KOPT-K1 (cell line): ENCODE measurements at regions not wholly inside any gene's neighbourhood (a gene's known extent, or its start where the extent isn't known, plus 50 kb on each side); places are given as distances from the start of the nearest gene placed in this dataset.
"Not testable (repeated sequence)": the region's sequence is repeated elsewhere in the genome, so short reads cannot be mapped to it uniquely, and the experiment has no call there.

Experiments used
- H3K27ac ChIP-seq: fragments of 200-600 bp; sonication (generic); 2 replicates; pipeline ENCODE4 v1.5.1; 2016; ENCODE audit warnings: antibody characterized with exemption, mild to moderate bottlenecking, low read depth, low read length; ENCODE audit not compliant: poor library complexity, severe bottlenecking
- H3K36me3 ChIP-seq: fragments of 200-600 bp; sonication (generic); 2 replicates; pipeline ENCODE4 v1.5.1; 2017; ENCODE audit warnings: antibody characterized with exemption, mild to moderate bottlenecking, low read length, moderate library complexity; ENCODE audit not compliant: insufficient read depth
- H3K9me3 ChIP-seq: fragments of 200-600 bp; sonication (generic); 2 replicates; pipeline ENCODE4 v1.5.1; 2017; ENCODE audit warnings: antibody characterized with exemption, low read length, mild to moderate bottlenecking; ENCODE audit not compliant: insufficient read depth, poor library complexity, severe bottlenecking

GRCh38 chr13:62432295-62432694 is 1016.6 kb upstream of the PCDH20 start:
- H3K9me3 ChIP-seq, result no peaks in the 10 kb centered on the region
- H3K36me3 ChIP-seq, result no peaks in the 10 kb centered on the region
- H3K27ac ChIP-seq, result no peak overlapping the region

GRCh38 chr13:62431852-62432251 is 1016.2 kb upstream of the PCDH20 start:
- no peaks in the 10 kb centered on the region for H3K36me3 ChIP-seq
- H3K27ac ChIP-seq, result no peak overlapping the region
- H3K9me3 ChIP-seq, result no peaks in the 10 kb centered on the region

- Histone ChIP-seq H3K27ac (no peak overlapping the region), H3K36me3 (no peaks in the 10 kb centered on the region), H3K9me3 (no peaks in the 10 kb centered on the region)
These were observed 1003.2 kb upstream of the PCDH20 start for GRCh38 chr13:62418872-62419271.

GRCh38 chr13:62418376-62418775 is 1002.7 kb upstream of the PCDH20 start:
- Histone ChIP-seq H3K9me3 (no peaks in the 10 kb centered on the region), H3K36me3 (no peaks in the 10 kb centered on the region), H3K27ac (no peak overlapping the region)

- Histone ChIP-seq H3K27ac (no peak overlapping the region), H3K36me3 (no peaks in the 10 kb centered on the region), H3K9me3 (no peaks in the 10 kb centered on the region)
These were observed 992.2 kb upstream of the PCDH20 start for GRCh38 chr13:62407871-62408270.

- Histone ChIP-seq H3K27ac (no peak overlapping the region), H3K9me3 (no peaks in the 10 kb centered on the region), H3K36me3 (no peaks in the 10 kb centered on the region)
These were observed 972.9 kb upstream of the PCDH20 start for GRCh38 chr13:62388515-62388914.

- H3K36me3 ChIP-seq, result no peaks in the 10 kb centered on the region
- no peak overlapping the region for H3K27ac ChIP-seq
These were observed 972.0 kb upstream of the PCDH20 start for GRCh38 chr13:62387647-62388046.

GRCh38 chr13:62379241-62379640 is 963.6 kb upstream of the PCDH20 start:
- H3K36me3 ChIP-seq, H3K27ac ChIP-seq, H3K9me3 ChIP-seq: not testable (repeated sequence)

More at GRCh38 chr13:62387647-62388046, 972.0 kb upstream of the PCDH20 start:
- H3K9me3 ChIP-seq, result no peaks in the 10 kb centered on the region

- no peaks in the 10 kb centered on the region for H3K36me3 ChIP-seq
- no peaks in the 10 kb centered on the region for H3K9me3 ChIP-seq
- no peak overlapping the region for H3K27ac ChIP-seq
These were observed 962.2 kb upstream of the PCDH20 start for GRCh38 chr13:62377838-62378237.

GRCh38 chr13:62375653-62376052 is 960.0 kb upstream of the PCDH20 start:
- Histone ChIP-seq H3K27ac (no peak overlapping the region), H3K9me3 (no peaks in the 10 kb centered on the region), H3K36me3 (no peaks in the 10 kb centered on the region)

- no peaks in the 10 kb centered on the region for H3K36me3 ChIP-seq
- H3K9me3 ChIP-seq, result no peaks in the 10 kb centered on the region
- H3K27ac ChIP-seq, result no peak overlapping the region
These were observed 956.1 kb upstream of the PCDH20 start for GRCh38 chr13:62371737-62372136.

- not testable (repeated sequence) for H3K36me3 ChIP-seq, H3K27ac ChIP-seq, H3K9me3 ChIP-seq
These were observed 952.3 kb upstream of the PCDH20 start for GRCh38 chr13:62367971-62368370.

GRCh38 chr13:62360609-62361008 is 945.0 kb upstream of the PCDH20 start:
- H3K36me3 ChIP-seq, result no peaks in the 10 kb centered on the region
- H3K9me3 ChIP-seq, result no peaks in the 10 kb centered on the region
- no peak overlapping the region for H3K27ac ChIP-seq

- Histone ChIP-seq H3K9me3 (no peaks in the 10 kb centered on the region), H3K36me3 (no peaks in the 10 kb centered on the region), H3K27ac (no peak overlapping the region)
These were observed 942.9 kb upstream of the PCDH20 start for GRCh38 chr13:62358646-62358932.

GRCh38 chr13:62357887-62358645 is 942.4 kb upstream of the PCDH20 start:
- Histone ChIP-seq H3K9me3 (no peaks in the 10 kb centered on the region), H3K36me3 (no peaks in the 10 kb centered on the region), H3K27ac (no peak overlapping the region)

GRCh38 chr13:62356977-62357376 is 941.3 kb upstream of the PCDH20 start:
- H3K9me3 ChIP-seq, result no peaks in the 10 kb centered on the region
- H3K27ac ChIP-seq, result no peak overlapping the region
- H3K36me3 ChIP-seq, result no peaks in the 10 kb centered on the region
